GM12892 (cell line): ENCODE measurements at regions not wholly inside any gene's neighbourhood (a gene's known extent, or its start where the extent isn't known, plus 50 kb on each side); places are given as distances from the start of the nearest gene placed in this dataset.

Source experiments
- POLR2A ChIP-seq: IDR thresholded peaks from 2 replicates; pipeline ENCODE4 v1.6.1; 2011; ENCODE audit warnings: low read depth, low read length, control low read depth
- POLR2AphosphoS5 ChIP-seq: IDR thresholded peaks from 2 replicates; pipeline ENCODE4 v1.6.1; 2011; ENCODE audit warnings: low read depth, low read length, control low read depth
- TAF1 ChIP-seq: IDR thresholded peaks from 2 replicates; pipeline ENCODE4 v1.6.1; 2011; ENCODE audit warnings: low read depth, mild to moderate bottlenecking, control low read depth, low read length, borderline replicate concordance

- TF ChIP-seq POLR2A (no peak), POLR2AphosphoS5 (no peak), TAF1 (no peak)
Measured at GRCh38 chr6:154602296-154602695, 91.8 kb upstream of the CNKSR3 start.
